Astrocyte of the cerebellum (primary cell): ENCODE measurements at regions not wholly inside any gene's neighbourhood (a gene's known extent, or its start where the extent isn't known, plus 50 kb on each side); places are given as distances from the start of the nearest gene placed in this dataset.
"Not testable (repeated sequence)": the region's sequence is repeated elsewhere in the genome, so short reads cannot be mapped to it uniquely, and the experiment has no call there.

Source experiments
- DNase-seq: peaks from one replicate; pipeline ENCODE4 v3.0.0-alpha.2; 2011; ENCODE audit warnings: low read depth
- H3K4me3 ChIP-seq: 2 replicates; pipeline ENCODE4 v1.5.1; 2011; ENCODE audit warnings: mild to moderate bottlenecking, low read depth, low read length, moderate library complexity
- CTCF ChIP-seq: IDR thresholded peaks from 2 replicates; pipeline ENCODE4 v1.5.1; 2012; ENCODE audit warnings: low read length, low read depth, moderate library complexity, mild to moderate bottlenecking; ENCODE audit errors: missing control alignments
- in situ Hi-C: cut with HindIII; loops from 2 replicates; pipeline ENCODE4 v1.10.0; 2017; ENCODE audit warnings: low sequenced_read_pairs

GRCh38 chr11:56843816-56844215, 95.3 kb upstream of the OR9G4 start:
- in situ Hi-C loops = loop anchor here (5.0 kb wide), 1 partner anchor 273 kb away; no protein-coding TSS in a partner anchor
- H3K4me3 ChIP-seq = no peak overlapping the region
- no peak for DNase-seq
- no peak for TF ChIP-seq CTCF

GRCh38 chr11:56842814-56843794, 94.6 kb upstream of the OR9G4 start:
- DNase-seq = no peak
- TF ChIP-seq CTCF = no peak
- H3K4me3 ChIP-seq = no peak overlapping the region
- in situ Hi-C loops = loop anchor here (5.0 kb wide), 1 partner anchor 274 kb away; no protein-coding TSS in a partner anchor

- peak; percentile 29 for DNase-seq
- H3K4me3 ChIP-seq = no peak overlapping the region
- in situ Hi-C loops = loop anchor here (5.0 kb wide), 1 partner anchor 276 kb away; no protein-coding TSS in a partner anchor
- TF ChIP-seq CTCF = peak; percentile 69
These were observed 92.8 kb upstream of the OR9G4 start for GRCh38 chr11:56841210-56841810.

- H3K4me3 ChIP-seq, DNase-seq, in situ Hi-C loops: not testable (repeated sequence)
These were observed 78.9 kb upstream of the OR9G4 start for GRCh38 chr11:56827357-56827756.

- no peak overlapping the region for H3K4me3 ChIP-seq
- no peak for TF ChIP-seq CTCF
- no peak for DNase-seq
- in situ Hi-C loops = no loop called here
These were observed 71.4 kb upstream of the OR9G4 start for GRCh38 chr11:56819916-56820315.

GRCh38 chr11:56817661-56818060, 69.2 kb upstream of the OR9G4 start:
- H3K4me3 ChIP-seq = no peak overlapping the region
- in situ Hi-C loops = no loop called here
- no peak for TF ChIP-seq CTCF
- no peak for DNase-seq

GRCh38 chr11:56816259-56816658, 67.8 kb upstream of the OR9G4 start:
- TF ChIP-seq CTCF = no peak
- in situ Hi-C loops = no loop called here
- DNase-seq = no peak
- H3K4me3 ChIP-seq = no peak overlapping the region
